ENCODE measurements at regions not wholly inside any gene's neighbourhood (a gene's known extent, or its start where the extent isn't known, plus 50 kb on each side); places are given as distances from the start of the nearest gene placed in this dataset.

DNA sequence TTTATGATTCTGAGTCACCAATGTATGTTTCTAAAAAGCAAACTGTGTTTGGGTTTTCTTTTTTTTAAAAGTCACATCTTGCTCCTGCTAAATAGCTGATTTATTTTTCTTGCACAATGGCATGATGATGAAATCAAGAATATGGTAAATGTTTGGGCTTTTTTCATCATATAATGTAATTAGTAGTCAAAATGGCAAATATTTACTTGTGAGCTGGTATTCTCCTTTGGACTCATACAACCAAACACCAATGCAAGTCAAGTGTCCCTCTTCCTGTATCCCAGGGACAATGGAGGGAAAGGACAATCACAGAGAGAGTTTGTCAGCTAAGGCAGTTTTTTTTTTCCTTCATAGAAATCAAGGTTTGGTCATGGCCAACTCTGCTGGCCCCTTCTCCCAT is 94.6 kb upstream of the RALGPS2 start:
- intact Hi-C loops (cut with micrococcal nuclease) = loop anchor here (5.0 kb wide), 1 partner anchor 88 kb away; no protein-coding TSS in a partner anchor

More for the DNA sequence above, 94.6 kb upstream of the RALGPS2 start:
- peak overlapping the region; percentile 85 for H2BK20ac ChIP-seq (ENCODE audit: low read depth, low read length)
- H3K56ac ChIP-seq (ENCODE audit: extremely low read depth, insufficient read depth, low read length) = peak overlapping the region; percentile 54; the same call in 1 of the 2 replicates
- in situ Hi-C loops (cut with MboI; ENCODE audit: low sequenced_read_pairs) = no loop called here
- ChIA-PET CTCF (interaction anchor here (0.7 to 1.1 kb wide), 2 partner anchors 15 to 372 kb away, joined by 3 to 4 read pairs; no protein-coding TSS in a partner anchor), POLR2A (ENCODE audit: unreplicated experiment) (interaction anchor here (1.0 kb wide), 1 partner anchor 95 kb away, joined by 4 read pairs; the partner anchor contains the start of gene RALGPS2)
- peak overlapping the region; percentile 43; the same call in 1 of the 2 replicates for H3K23ac ChIP-seq (ENCODE audit: low read depth, low read length)
- H2BK15ac ChIP-seq (ENCODE audit: low read depth, low read length) = peak overlapping the region; percentile 74; the same call in 2 of the 3 replicates
- dilution Hi-C loops (cut with HindIII; ENCODE audit: low sequenced_read_pairs, unreplicated experiment) = no loop called here
- no peaks in the 10 kb centered on the region for H3K36me3 ChIP-seq (ENCODE audit: control insufficient read depth, insufficient read depth, low read length)
- TF ChIP-seq CEBPB (IDR thresholded peaks at IDR 0.05; ENCODE audit: low read depth, low read length) = peak; percentile 89
- TF ChIP-seq SMC3 (IDR thresholded peaks at IDR 0.05; ENCODE audit: low read depth, low read length) = no peak
- no peak for TF ChIP-seq RFX5 (IDR thresholded peaks at IDR 0.05; ENCODE audit: low read depth, low read length)
- TF ChIP-seq RCOR1 (IDR thresholded peaks at IDR 0.05; ENCODE audit: insufficient replicate concordance, low read length) = no peak
- TF ChIP-seq, protein P1, sequence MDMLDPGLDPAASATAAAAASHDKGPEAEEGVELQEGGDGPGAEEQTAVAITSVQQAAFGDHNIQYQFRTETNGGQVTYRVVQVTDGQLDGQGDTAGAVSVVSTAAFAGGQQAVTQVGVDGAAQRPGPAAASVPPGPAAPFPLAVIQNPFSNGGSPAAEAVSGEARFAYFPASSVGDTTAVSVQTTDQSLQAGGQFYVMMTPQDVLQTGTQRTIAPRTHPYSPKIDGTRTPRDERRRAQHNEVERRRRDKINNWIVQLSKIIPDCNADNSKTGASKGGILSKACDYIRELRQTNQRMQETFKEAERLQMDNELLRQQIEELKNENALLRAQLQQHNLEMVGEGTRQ (IDR thresholded peaks at IDR 0.05; ENCODE audit: low read depth, low read length) = no peak
- no peak for TF ChIP-seq BHLHE40 (IDR thresholded peaks at IDR 0.05; ENCODE audit: low read depth, low read length)
- TF ChIP-seq, protein P2, sequence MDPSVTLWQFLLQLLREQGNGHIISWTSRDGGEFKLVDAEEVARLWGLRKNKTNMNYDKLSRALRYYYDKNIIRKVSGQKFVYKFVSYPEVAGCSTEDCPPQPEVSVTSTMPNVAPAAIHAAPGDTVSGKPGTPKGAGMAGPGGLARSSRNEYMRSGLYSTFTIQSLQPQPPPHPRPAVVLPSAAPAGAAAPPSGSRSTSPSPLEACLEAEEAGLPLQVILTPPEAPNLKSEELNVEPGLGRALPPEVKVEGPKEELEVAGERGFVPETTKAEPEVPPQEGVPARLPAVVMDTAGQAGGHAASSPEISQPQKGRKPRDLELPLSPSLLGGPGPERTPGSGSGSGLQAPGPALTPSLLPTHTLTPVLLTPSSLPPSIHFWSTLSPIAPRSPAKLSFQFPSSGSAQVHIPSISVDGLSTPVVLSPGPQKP (IDR thresholded peaks at IDR 0.05; ENCODE audit: borderline replicate concordance, low read depth, low read length) = no peak
- TF ChIP-seq NFE2L2 (IDR thresholded peaks at IDR 0.05; ENCODE audit: low read depth, low read length) = no peak
- peak overlapping the region; percentile 100 for H3K27ac ChIP-seq (ENCODE audit: insufficient read depth, low read length)
- peak overlapping the region; percentile 97 for H4K91ac ChIP-seq (ENCODE audit: insufficient read depth, low read depth, low read length)
- peaks cover 14% of the 10 kb centered on the region for H3K9me1 ChIP-seq (ENCODE audit: insufficient read depth, low read length)
- H2BK5ac ChIP-seq (ENCODE audit: low read depth, low read length, poor library complexity, severe bottlenecking) = peak overlapping the region; percentile 91
- no peaks in the 10 kb centered on the region for H3K27me3 ChIP-seq (ENCODE audit: control insufficient read depth, insufficient read depth, low read length)
- ATAC-seq (ENCODE audit: low read depth) (no peak), DNase-seq (peak; percentile 55)
- no peak overlapping the region for H2AFZ ChIP-seq (replicated peaks; ENCODE audit: low read length, poor library complexity)
- peak overlapping the region; percentile 73 for H3K14ac ChIP-seq (replicated peaks; ENCODE audit: low read depth, low read length)
- H4K8ac ChIP-seq (ENCODE audit: low read depth in 2 of 2, low read length in 2 of 2) = peak overlapping the region; percentile 78
- peak overlapping the region; percentile 100 for H3K18ac ChIP-seq (ENCODE audit: low read depth, low read length)
- H4K20me1 ChIP-seq (ENCODE audit: insufficient read depth, low read length) = no peaks in the 10 kb centered on the region
- H2BK120ac ChIP-seq (ENCODE audit: low read depth, low read length) = peak overlapping the region; percentile 94
- peak overlapping the region; percentile 100 for H4K5ac ChIP-seq (ENCODE audit: low read depth, low read length)
- H2AK5ac ChIP-seq (ENCODE audit: low read depth, low read length) = peak overlapping the region; percentile 89
- no TSS peak for BruUV-seq (replicated peaks)
- H3K4me1 ChIP-seq (ENCODE audit: control insufficient read depth, insufficient read depth, low read length) = peaks cover 34% of the 10 kb centered on the region
- H3K9ac ChIP-seq (ENCODE audit: low read depth, low read length) = peak overlapping the region; percentile 46; the same call in 1 of the 2 replicates
- no peak overlapping the region for H3K4me3 ChIP-seq (ENCODE audit: insufficient read depth, low read depth, low read length)
- no peaks in the 10 kb centered on the region for H3K9me3 ChIP-seq (ENCODE audit: control insufficient read depth, insufficient read depth, low read length)
- no peak overlapping the region for H2AK9ac ChIP-seq (replicated peaks; ENCODE audit: low read depth, low read length, poor library complexity)
- peaks cover 0 to 3% of the 10 kb centered on the region in 2 experiments; a peak in 1 of 4 replicates for H3K79me1 ChIP-seq (ENCODE audit: low read depth in 1 of 2, low read length in 2 of 2)
- H3K4ac ChIP-seq (ENCODE audit: low read depth, low read length) = peak overlapping the region; percentile 94
- H3K4me2 ChIP-seq (ENCODE audit: low read depth, low read length) = peak overlapping the region; percentile 60
